Stimulated activated CD4-positive, alpha-beta T cell treated with anti-CD3 and anti-CD28 coated beads, TNF-alpha, amount 100 ng/mL, for 4 hours (primary cell): ENCODE measurements at regions not wholly inside any gene's neighbourhood (a gene's known extent, or its start where the extent isn't known, plus 50 kb on each side); places are given as distances from the start of the nearest gene placed in this dataset.

ENCODE experiments used
- DNase-seq, 3 experiments: peaks; one replicate each; pipeline ENCODE4 v3.0.0-alpha.2; 2020; ENCODE audit warnings: low read depth in 3 of 3

- no peak for DNase-seq
Measured at GRCh38 chr1:38291906-38292521, 245.4 kb upstream of the POU3F1 start.

GRCh38 chr1:38291336-38291735 is 244.7 kb upstream of the POU3F1 start:
- no peak for DNase-seq

DNA sequence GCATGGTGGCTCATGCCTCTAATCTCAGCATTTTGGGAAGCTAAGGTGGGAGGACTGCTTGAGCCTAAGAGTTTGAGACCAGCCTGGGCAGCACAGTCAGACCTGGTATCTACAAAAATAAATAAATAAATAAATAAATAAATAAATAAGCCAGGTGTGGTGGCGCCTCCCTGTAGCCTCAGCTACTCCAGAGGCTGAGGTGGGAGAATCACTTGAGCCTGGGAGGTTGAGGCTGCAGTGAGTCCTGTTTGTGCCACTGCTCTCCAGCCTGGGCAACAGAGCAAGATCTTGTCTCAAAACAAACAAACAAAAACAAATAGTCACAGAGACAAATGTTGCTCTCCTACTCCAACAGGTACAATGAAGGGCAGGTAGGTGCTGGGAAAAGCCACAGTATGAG is 242.4 kb upstream of the POU3F1 start:
- no peak for DNase-seq

DNA sequence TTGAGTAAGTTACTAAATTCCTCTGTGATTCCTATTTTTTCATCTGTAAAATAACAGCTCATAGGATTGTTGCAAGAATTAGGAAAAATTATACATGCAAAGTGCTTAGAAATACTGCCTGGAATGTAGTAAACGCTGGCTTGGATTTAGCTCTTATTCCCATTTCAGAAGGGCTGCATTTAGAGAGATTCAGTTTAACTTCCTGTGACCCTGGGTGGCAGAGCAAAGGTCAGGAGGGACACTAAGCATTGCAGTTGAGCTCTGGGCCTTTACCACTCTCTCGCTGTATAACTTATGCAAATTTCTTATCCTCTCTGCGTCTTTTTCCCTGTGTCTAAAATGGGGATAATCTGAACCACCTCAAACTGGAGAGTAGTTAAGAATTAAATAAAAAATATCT is 241.0 kb upstream of the POU3F1 start:
- no peak for DNase-seq

DNA sequence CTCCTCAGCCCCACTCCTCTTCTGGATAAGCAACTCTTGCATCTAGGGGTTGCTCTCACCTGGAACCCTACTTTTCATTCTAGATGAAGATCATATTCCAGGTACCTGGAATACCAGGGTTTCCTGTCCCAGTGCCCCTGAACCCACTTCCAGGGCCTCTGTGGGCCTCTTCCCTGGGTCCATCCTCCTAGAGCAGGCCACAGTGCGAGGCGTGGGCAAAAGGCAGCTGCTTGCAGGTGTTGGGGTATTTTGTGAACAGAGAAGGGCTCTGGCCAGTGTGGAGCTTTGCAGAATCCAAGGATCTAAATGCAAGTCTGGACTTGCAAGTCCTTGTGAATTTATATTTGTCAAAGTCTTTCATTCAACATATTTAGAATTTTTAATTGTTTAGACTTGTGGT is 240.4 kb upstream of the POU3F1 start:
- DNase-seq: no peak

GRCh38 chr1:38285807-38286530 is 239.4 kb upstream of the POU3F1 start:
- no peak for DNase-seq

DNA sequence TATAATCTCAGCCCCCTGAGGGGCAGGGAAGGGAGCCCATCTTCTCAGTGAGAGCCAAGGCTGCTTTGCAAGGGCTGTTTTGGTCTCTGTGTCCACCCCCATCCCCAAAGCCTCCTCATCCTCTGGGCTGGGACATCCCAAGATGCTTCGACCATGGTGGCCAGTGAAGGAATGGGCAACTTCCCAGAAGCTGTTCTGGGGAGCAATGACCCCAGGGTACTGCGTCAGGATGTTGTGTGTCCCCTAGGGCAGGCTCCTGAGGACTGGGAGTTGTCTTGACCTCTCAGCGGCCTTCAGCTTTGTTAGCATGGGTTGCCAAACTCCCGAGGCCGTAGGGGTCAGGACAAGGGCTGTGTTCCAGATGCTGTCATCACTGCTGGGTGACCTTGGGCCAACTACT is 238.4 kb upstream of the POU3F1 start:
- DNase-seq: no peak

DNA sequence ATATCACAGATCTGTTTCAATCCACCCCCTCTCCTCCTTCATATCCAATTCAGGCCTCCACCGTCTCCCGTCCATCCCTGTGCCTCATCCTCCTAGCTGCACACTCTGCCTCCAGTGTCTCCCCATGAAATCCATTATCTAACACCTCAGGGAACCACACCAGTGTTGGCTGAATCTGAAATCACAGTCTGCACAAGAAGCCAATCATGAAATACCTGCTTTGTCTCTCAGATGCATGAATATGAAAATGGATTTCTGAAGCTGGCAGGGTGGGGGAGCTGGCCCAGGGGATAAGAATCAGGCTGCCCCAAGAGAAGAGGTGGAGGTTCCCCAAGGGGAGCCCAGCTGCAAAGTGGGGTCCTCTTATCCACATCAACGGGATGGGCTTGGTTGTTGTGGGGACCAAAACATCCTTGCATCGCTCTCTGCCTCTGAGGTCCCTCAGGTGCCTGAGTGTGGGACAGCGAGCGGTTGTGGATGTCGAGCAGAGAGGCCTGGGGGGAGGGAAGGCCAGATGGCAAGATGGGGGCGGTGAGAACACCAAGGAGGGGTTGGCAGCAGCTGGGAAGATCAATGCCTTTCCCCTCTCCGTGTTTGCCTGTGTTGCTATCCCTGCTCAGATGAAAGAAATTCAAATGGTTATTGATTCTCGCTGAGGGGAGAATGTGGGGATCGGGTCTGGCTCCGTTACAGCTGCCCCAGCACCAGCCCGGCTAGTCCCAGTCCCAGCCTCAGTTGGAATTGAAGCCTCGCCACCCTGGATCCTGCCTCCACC is 237.3 kb upstream of the POU3F1 start:
- DNase-seq: no peak

DNA sequence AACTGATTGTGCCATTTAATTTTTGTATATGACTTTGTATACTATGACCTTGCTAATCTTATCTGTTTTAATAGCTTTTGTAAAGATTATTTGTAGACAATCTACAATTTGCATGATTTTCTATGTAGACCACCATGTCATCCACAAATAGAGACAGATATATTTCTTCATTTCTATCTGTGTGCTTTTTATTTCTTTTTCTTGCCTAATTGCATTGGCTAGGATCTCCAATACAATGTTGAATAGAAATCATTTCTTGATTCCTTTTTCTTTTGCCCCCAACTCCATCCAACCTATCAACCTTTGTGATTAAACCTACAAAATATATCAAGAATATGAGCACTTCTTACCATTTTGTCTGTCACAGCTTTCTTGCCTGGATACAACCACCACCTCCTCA is 232.6 kb upstream of the POU3F1 start:
- DNase-seq: no peak

DNA sequence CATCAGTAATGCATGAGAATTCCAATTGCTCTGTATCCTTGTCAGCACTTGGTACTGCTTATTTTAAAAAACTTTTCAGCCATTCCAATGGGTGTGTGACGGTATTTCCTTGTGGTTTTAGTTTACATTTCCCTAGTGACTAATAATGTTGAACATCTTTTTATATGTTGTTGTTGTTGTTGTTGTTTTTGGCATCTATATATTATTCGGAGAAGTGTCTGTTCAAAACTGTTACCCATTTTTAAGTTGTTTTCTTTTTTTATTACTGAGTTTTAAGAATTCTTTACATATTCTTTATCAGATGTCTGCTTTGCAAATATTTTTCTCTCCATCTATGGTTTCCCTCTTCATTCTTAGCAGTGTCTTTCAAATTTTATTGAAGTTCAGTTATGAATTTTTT is 231.1 kb upstream of the POU3F1 start:
- DNase-seq: no peak

DNA sequence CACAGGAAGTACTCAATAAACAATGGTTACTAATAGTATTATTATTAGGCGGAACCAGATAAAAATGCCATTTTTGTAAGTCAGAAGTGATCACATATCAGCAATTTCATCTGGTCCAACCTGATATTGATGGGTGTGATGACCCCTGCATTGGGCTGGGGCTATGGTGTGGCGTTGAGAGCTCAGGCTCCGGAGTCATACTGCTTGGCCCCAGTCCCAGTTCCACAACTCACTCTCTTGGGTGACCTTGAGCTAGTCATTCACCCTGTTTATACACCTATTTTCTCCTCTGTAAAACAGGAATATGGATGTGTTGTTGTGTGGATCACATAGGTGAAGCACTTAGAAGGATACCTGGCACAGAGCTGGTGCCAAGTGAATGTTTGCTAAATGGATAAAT is 229.4 kb upstream of the POU3F1 start:
- no peak for DNase-seq

DNA sequence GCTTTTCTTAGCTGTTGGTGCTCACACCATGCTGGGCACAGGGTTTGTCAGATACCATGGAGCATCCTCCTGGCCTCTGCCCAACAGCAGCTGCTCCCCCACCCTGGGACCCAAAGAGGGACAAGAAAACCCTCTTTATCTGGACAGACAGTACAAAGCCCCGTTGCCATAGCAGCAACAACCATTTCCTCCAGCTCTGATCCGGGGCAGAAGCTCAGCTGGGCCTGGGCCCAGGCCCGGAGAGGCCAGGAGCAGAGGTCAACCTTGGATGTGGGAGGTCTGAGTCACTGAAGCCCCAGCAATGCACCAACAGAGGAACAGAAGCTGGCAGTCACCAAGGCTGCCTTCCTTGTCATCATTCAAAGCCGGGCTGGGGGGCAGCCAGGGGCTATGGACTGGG is 228.4 kb upstream of the POU3F1 start:
- no peak for DNase-seq

DNA sequence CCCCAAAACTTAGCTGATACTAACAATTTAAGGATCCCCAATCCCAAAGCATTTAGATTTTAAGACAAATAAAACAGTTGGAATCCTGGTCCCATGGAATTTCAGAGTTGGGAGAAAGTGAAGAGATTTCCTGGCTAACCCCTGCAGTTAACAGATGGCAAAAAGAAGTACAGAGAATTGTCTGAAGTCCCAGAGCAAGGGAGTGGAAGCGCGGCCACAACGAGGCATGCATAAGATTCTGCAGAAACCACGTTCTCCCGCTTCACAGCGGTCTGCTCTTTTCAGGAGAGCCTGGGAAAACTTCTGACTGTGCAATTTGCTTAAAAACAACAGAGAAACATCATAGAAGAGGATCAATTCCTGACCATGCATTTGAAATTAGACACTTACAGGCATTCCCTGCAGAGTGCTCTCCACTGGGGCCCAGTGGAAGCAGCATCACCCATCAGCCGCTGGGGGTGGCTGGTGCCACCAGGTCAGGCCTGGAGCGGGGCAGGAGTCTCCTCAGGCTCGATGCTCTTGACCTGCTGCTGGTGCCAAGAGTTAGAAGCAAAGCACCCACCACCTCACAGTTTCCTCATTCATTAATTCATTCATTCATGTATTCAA is 226.7 kb upstream of the POU3F1 start:
- no peak for DNase-seq

GRCh38 chr1:38272515-38272914 is 225.9 kb upstream of the POU3F1 start:
- DNase-seq: no peak

DNA sequence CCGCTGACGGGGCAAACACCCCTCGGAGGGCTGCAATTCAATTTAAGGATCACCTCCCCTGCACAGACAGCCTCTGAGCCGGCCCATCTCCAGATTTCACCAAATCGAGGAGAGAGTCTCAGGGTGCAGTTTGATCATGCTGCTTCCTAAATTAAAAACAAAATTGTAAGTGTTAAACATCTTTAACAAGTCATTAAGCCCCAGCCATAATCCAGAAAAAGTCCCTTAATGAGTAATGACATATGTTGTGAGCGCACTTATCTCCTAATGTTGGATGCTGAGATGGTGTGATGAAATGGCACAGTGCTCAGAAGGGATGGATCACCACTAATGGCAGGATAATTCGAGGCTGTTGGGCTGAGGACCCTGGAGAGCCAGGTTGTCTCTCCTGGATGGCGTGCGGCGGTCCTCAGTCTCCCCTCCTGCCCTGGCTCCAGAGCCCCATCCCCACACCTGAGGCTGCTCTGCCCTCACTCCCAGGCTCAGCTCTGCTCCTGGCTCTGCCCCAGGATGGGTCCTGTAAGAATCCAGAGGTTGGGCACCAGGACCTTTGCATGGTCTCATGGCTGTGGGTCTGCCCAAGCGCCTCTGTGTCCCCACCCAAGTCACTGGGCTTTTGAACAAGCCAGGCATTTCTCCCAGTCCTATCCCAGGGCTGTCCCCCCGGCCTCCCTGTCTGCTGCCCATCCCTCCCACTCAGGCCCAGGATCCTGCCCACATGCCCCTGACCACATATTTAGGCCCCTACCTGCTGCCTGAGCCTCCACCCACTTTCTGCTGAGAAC is 224.4 kb upstream of the POU3F1 start:
- no peak for DNase-seq

DNA sequence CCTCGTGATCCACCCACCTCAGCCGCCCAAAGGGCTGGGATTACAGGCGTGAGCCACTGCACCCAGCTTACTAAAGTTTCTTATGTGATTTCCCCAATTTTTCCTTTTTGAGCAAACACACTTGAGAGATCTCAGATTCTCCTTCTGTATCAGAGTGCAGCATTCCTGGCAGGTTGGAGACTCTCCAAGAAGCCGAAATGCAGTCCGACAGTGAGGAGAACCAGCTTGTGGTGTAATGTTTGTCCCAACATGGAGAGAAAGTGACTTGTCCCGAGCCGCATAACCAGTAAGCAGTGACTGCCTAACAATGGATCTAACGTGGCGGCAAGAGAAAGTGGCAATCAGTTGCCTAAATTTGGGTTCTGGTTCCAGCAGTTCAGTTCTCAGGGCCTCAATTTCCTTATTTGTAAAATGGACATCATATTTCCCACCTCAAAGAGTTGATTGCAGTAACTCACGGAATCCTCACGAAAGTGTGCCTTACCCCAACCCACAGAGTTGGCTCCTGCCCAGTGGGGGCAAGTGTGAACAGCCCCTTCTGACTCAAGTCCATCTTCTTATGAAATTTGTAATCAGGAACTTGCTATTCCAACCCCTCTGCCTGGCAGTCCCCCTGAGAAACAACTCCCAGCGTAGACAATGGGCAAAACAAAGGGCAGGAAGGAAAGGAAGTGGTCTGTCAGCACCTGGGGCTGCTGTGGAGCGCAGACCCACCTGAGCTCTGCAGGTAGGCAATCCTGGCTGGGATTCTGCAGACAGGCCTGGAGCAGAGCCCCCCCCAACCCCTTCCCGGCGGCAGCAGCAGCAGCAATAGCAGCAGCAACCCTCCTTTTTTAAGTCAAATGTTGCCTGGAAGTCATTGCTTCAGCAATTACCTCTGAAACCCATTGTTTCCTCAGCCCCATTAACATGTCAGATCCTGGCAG is 223.6 kb upstream of the POU3F1 start:
- no peak for DNase-seq

GRCh38 chr1:38268226-38268625 is 221.6 kb upstream of the POU3F1 start:
- no peak for DNase-seq

GRCh38 chr1:38267037-38268036 is 220.7 kb upstream of the POU3F1 start:
- no peak for DNase-seq

DNA sequence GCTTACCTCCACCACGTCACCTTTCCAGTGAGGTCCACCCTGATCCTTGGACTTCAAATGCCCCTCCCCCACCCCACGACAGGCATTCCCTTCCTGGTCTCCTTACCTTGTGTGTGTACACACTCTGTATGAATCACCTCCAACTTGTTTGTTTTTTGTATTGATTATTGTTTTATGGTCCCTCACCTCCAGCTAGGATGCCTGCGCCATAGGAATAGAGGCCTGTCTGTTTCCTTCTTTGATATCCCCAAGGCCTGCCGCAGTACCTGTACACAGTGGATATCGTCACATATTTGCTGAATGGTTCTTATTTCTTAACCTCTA is 219.6 kb upstream of the POU3F1 start:
- no peak for DNase-seq
